Epithelial cell of esophagus (primary cell): ENCODE measurements at regions not wholly inside any gene's neighbourhood (a gene's known extent, or its start where the extent isn't known, plus 50 kb on each side); places are given as distances from the start of the nearest gene placed in this dataset.

Experiments used
- DNase-seq: peaks from one replicate; pipeline ENCODE4 v3.0.0; 2010; ENCODE audit warnings: low read depth
- H3K4me3 ChIP-seq: 2 replicates; pipeline ENCODE4 v1.5.1; 2011; ENCODE audit warnings: mild to moderate bottlenecking, low read length, control low read depth
- CTCF ChIP-seq: IDR thresholded peaks from 2 replicates; pipeline ENCODE4 v1.5.1; 2011; ENCODE audit warnings: low read depth, mild to moderate bottlenecking, low read length, control low read depth, inconsistent platforms; ENCODE audit not compliant: insufficient read depth; ENCODE audit errors: missing control alignments

GRCh38 chrX:9114245-9114644 is 80.3 kb upstream of the FAM9B start:
- no peak for TF ChIP-seq CTCF
- H3K4me3 ChIP-seq, result no peak overlapping the region
- no peak for DNase-seq

GRCh38 chrX:9117851-9118250 is 83.9 kb upstream of the FAM9B start:
- no peak for DNase-seq
- no peak overlapping the region for H3K4me3 ChIP-seq
- no peak for TF ChIP-seq CTCF

- TF ChIP-seq CTCF, result no peak
- DNase-seq, result peak; percentile 2
- H3K4me3 ChIP-seq, result no peak overlapping the region
These were observed 88.8 kb upstream of the FAM9B start for GRCh38 chrX:9122519-9123245.

GRCh38 chrX:9127986-9128385 is 94.1 kb upstream of the FAM9B start:
- H3K4me3 ChIP-seq, result no peak overlapping the region
- TF ChIP-seq CTCF, result no peak
- DNase-seq, result no peak

- no peak for DNase-seq
- no peak overlapping the region for H3K4me3 ChIP-seq
- TF ChIP-seq CTCF, result no peak
These were observed 96.1 kb upstream of the FAM9B start for GRCh38 chrX:9130031-9130430.

- no peak overlapping the region for H3K4me3 ChIP-seq
- DNase-seq, result peak; percentile 64
- no peak for TF ChIP-seq CTCF
These were observed 97.1 kb upstream of the FAM9B start for GRCh38 chrX:9131066-9131465.

- no peak for TF ChIP-seq CTCF
These were observed 98.2 kb upstream of the FAM9B start for GRCh38 chrX:9132036-9132638.

More at GRCh38 chrX:9132036-9132638, 98.2 kb upstream of the FAM9B start:
- no peak overlapping the region for H3K4me3 ChIP-seq
- DNase-seq, result no peak
